GM12891 (cell line): ENCODE measurements at regions not wholly inside any gene's neighbourhood (a gene's known extent, or its start where the extent isn't known, plus 50 kb on each side); places are given as distances from the start of the nearest gene placed in this dataset.

ENCODE experiments used
- POLR2A ChIP-seq: IDR thresholded peaks from 2 replicates; pipeline ENCODE4 v1.6.1; 2011; ENCODE audit warnings: low read depth, low read length, control low read depth
- POLR2AphosphoS5 ChIP-seq: IDR thresholded peaks from 2 replicates; pipeline ENCODE4 v1.6.1; 2011; ENCODE audit warnings: low read depth, low read length, control low read depth
- TAF1 ChIP-seq: IDR thresholded peaks from 2 replicates; pipeline ENCODE4 v1.6.1; 2011; ENCODE audit warnings: low read depth, low read length, control low read depth

DNA sequence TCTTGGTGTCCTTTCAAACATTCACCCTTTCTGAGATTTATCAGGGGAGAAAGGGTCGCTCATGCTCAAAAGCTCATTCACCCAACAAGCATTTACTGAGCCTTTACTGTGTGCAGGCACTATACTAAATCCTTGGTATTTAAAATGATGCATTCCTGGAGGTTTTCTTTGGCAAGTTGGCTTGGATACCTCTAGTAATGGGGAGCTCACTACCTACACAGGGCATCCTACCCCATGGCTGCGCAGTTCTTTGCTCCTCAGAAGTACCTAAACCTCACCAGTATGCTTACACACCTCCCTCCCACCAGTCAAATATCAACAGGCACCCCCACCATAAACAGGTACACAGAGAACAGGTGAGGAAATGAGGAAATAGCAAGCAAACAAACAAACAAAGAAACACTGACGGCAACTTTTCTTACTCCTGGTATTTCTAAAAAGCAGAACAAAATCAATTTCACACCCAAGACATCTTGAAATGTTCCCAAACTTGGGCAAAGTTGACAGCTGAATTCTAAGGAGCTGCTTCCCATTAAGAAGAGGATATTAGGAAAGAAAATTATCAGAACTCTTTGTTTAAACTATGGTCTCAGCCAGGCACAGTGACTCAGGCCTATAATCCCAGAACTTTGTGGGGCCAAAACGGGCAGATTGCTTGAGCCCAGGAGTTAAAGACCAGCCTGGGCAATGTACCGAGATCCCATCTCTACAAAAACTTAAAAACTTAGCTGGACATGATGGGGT is 104.8 kb downstream of the PSMG1 start:
- no peak for TF ChIP-seq POLR2AphosphoS5
- TF ChIP-seq POLR2A = no peak
- no peak for TF ChIP-seq TAF1
